HepG2 (cell line): ENCODE measurements at regions not wholly inside any gene's neighbourhood (a gene's known extent, or its start where the extent isn't known, plus 50 kb on each side); places are given as distances from the start of the nearest gene placed in this dataset.

ENCODE experiments used
- CHD4 ChIP-seq: fragments of 200-600 bp; sonication (generic); IDR thresholded peaks from 2 replicates; pipeline ENCODE4 v1.7.0; 2017; ENCODE audit warnings: mild to moderate bottlenecking, low read length, borderline replicate concordance
- JUNB ChIP-seq: sonication (generic); formaldehyde crosslinking; IDR thresholded peaks from 2 replicates; pipeline ENCODE4 v1.8.0; 2022; ENCODE audit warnings: missing genetic modification reagents, mild to moderate bottlenecking, borderline replicate concordance
- MTA3 ChIP-seq: sonication (generic); formaldehyde crosslinking; IDR thresholded peaks from 2 replicates; pipeline ENCODE4 v1.4.0; 2020; ENCODE audit warnings: missing genetic modification reagents
- NKX3-1 ChIP-seq: sonication (generic); formaldehyde crosslinking; IDR thresholded peaks from 2 replicates; pipeline ENCODE4 v1.5.0; 2020; ENCODE audit warnings: missing genetic modification reagents
- NR2F2 ChIP-seq: IDR thresholded peaks from 2 replicates; pipeline ENCODE4 v1.6.1; 2012; ENCODE audit warnings: low read depth, inconsistent platforms, borderline replicate concordance
- PHF21A ChIP-seq: sonication (generic); formaldehyde crosslinking; IDR thresholded peaks from 2 replicates; pipeline ENCODE4 v1.5.0; 2020; ENCODE audit warnings: mild to moderate bottlenecking, missing genetic modification reagents
- RFX5 ChIP-seq: IDR thresholded peaks from 2 replicates; pipeline ENCODE4 v1.6.1; 2011; ENCODE audit warnings: low read depth, low read length, improper control_type of control experiment
- SP5 ChIP-seq: IDR thresholded peaks from 2 replicates; pipeline ENCODE4 v1.6.1; 2016; ENCODE audit warnings: low read depth, borderline replicate concordance
- TFDP1 ChIP-seq: IDR thresholded peaks from 2 replicates; pipeline ENCODE4 v1.6.1; 2016; ENCODE audit warnings: missing compliant biosample characterization, missing genetic modification reagents, borderline replicate concordance
- TFE3 ChIP-seq: IDR thresholded peaks from 2 replicates; pipeline ENCODE4 v1.6.1; 2016
- ZNF12 ChIP-seq: sonication (generic); formaldehyde crosslinking; IDR thresholded peaks from 2 replicates; pipeline ENCODE4 v1.5.0; 2020; ENCODE audit warnings: missing genetic modification reagents
- ZNF501 ChIP-seq: sonication (generic); formaldehyde crosslinking; IDR thresholded peaks from 2 replicates; pipeline ENCODE4 v1.5.1; 2020; ENCODE audit warnings: mild to moderate bottlenecking, moderate library complexity, missing genetic modification reagents
- ZNF615 ChIP-seq: sonication (generic); formaldehyde crosslinking; IDR thresholded peaks from 2 replicates; pipeline ENCODE4 v1.5.0; 2020; ENCODE audit warnings: mild to moderate bottlenecking, missing genetic modification reagents, borderline replicate concordance
- ZNF776 ChIP-seq: sonication (generic); formaldehyde crosslinking; IDR thresholded peaks from 2 replicates; pipeline ENCODE4 v1.4.0; 2020; ENCODE audit warnings: mild to moderate bottlenecking, missing genetic modification reagents
- ZNF790 ChIP-seq: sonication (generic); formaldehyde crosslinking; IDR thresholded peaks from 2 replicates; pipeline ENCODE4 v1.8.0; 2022; ENCODE audit warnings: missing genetic modification reagents, mild to moderate bottlenecking, borderline replicate concordance
- ZNF792 ChIP-seq: IDR thresholded peaks from 2 replicates; pipeline ENCODE4 v1.6.1; 2016

- no peak for TF ChIP-seq ZNF776
- no peak for TF ChIP-seq RFX5
- no peak for TF ChIP-seq ZNF501 (CRISPR knock-in tag)
- TF ChIP-seq TFDP1, result no peak
- no peak for TF ChIP-seq ZNF615
- TF ChIP-seq MTA3 (CRISPR knock-in tag), result no peak
- 0 out of 2 replicates have a peak, but pooled peaks have one; percentile 6 for TF ChIP-seq ZNF792
- 0 out of 2 replicates have a peak, but pooled peaks have one; percentile 41 for TF ChIP-seq NKX3-1
- TF ChIP-seq SP5, result 0 out of 2 replicates have a peak, but pooled peaks have one; percentile 8
- no peak for TF ChIP-seq JUNB (CRISPR knock-in tag)
- peak; percentile 73; the same call in 1 of the 2 replicates for TF ChIP-seq CHD4
- peak; percentile 66; the same call in 1 of the 2 replicates for TF ChIP-seq PHF21A (CRISPR knock-in tag)
- TF ChIP-seq ZNF790 (CRISPR knock-in tag), result no peak
- TF ChIP-seq NR2F2, result peak; percentile 61; the same call in 1 of the 2 replicates
- TF ChIP-seq ZNF12 (CRISPR knock-in tag), result peak; percentile 50; the same call in 1 of the 2 replicates
- TF ChIP-seq TFE3, result peak; percentile 62; the same call in 1 of the 2 replicates
Measured at GRCh38 chr6:28838289-28838633, 85.5 kb downstream of the TRIM27 start (continued).
